ENCODE measurements at regions not wholly inside any gene's neighbourhood (a gene's known extent, or its start where the extent isn't known, plus 50 kb on each side); places are given as distances from the start of the nearest gene placed in this dataset.

DNA sequence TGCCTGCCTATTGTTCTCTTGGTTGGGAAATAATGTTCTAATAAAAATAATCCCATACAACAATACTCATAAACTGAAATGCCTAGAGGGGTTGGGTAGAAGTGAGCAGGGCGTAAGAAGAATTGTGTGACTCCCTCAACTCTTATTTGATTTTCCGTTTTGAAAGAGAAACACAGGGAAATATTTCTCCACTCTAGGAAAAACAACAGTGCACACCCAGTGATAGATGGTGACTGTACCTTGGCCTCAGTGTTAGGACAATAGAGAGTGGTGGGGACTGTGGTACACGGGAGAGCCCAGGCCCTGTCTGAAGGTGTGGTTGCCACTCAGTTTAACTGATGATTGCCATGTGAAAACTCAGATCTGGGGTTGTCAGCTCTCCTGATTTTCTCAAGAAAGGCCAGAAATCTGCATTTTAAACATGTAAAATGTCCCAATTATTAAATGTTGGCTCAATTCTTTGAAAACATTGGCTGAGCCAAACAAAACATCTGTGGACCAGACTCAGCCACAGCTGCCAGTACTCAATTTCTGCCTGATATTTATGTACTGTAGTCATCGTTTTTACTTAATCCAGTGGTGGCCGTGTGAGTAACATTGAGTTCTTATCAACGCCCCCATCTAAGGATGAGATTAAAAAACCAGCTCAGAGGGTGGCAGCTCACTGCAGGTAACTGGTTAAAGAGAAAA is 103.8 kb upstream of the ZNF618 start:
- intact Hi-C loops (cut with micrococcal nuclease), result no loop called here
- Histone ChIP-seq H3K36me3 (ENCODE audit: control insufficient read depth in 2 of 3, insufficient read depth in 3 of 3, low read length in 3 of 3) (no peaks in the 10 kb centered on the region), H3K27me3 (ENCODE audit: control insufficient read depth in 2 of 2, insufficient read depth in 2 of 2, low read length in 2 of 2) (no peaks in the 10 kb centered on the region), H3K4me3 (ENCODE audit: low read length) (no peak overlapping the region), H3K4me1 (ENCODE audit: control insufficient read depth in 2 of 2, insufficient read depth in 2 of 2, low read length in 2 of 2) (no peaks in the 10 kb centered on the region), H3K27ac (ENCODE audit: low read depth, low read length) (no peak overlapping the region), H3K9me3 (ENCODE audit: control insufficient read depth in 2 of 3, low read length in 3 of 3) (no peaks in the 10 kb centered on the region)
- Mint-ChIP-seq H3K36me3 (no peaks in the 10 kb centered on the region), H3K27ac (no peak overlapping the region), H3K27me3 (peaks cover 3 to 40% (median 25%) of the 10 kb centered on the region in 5 donors), H3K4me1 (peaks cover 0 to 2% (median 0%) of the 10 kb centered on the region in 7 donors), H3K9me3 (peaks cover 0 to 10% (median 0%) of the 10 kb centered on the region in 11 donors), H3K4me3 (no peak overlapping the region)
- ATAC-seq (no peak), DNase-seq (no peak)
- ChIA-PET POLR2A (no interaction called here), CTCF (no interaction called here)

DNA sequence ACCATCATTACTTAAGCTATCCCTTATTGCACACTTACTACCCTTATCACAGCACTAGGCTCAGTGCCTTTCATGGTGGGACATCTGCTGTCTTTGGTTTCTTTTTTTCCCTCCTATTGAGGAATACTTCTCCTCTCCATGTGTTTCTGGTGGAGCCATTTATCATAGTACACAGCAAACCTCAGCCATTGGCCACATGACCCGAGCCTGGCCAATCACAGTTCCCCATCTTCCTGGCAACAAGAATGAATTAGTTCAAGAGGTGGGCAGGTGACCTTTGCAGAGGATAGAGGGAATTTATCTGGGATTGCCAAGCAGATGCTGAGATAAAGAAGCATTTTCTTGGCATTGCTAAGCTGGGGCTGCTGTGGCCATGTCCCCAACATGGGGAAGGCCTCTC is 101.1 kb upstream of the ZNF618 start:
- CTCF ChIA-PET, result no interaction called here
- Mint-ChIP-seq H3K4me3 (no peak overlapping the region), H3K4me1 (peaks cover 0 to 2% (median 0%) of the 10 kb centered on the region in 7 donors), H3K27me3 (peaks cover 0 to 27% (median 8%) of the 10 kb centered on the region in 5 donors), H3K36me3 (no peaks in the 10 kb centered on the region), H3K9me3 (peaks cover 0 to 3% (median 0%) of the 10 kb centered on the region in 11 donors), H3K27ac (no peak overlapping the region)
- H3K27ac ChIP-seq (ENCODE audit: low read depth, low read length), result no peak overlapping the region
- no peaks in the 10 kb centered on the region for H3K36me3 ChIP-seq (ENCODE audit: control insufficient read depth in 2 of 3, insufficient read depth in 3 of 3, low read length in 3 of 3)
- no peak overlapping the region for H3K4me3 ChIP-seq (ENCODE audit: low read length)
- DNase-seq (no peak), ATAC-seq (no peak)
- intact Hi-C loops (cut with micrococcal nuclease), result no loop called here
- H3K27me3 ChIP-seq (ENCODE audit: control insufficient read depth in 2 of 2, insufficient read depth in 2 of 2, low read length in 2 of 2), result no peaks in the 10 kb centered on the region
- no peaks in the 10 kb centered on the region for H3K4me1 ChIP-seq (ENCODE audit: control insufficient read depth in 2 of 2, insufficient read depth in 2 of 2, low read length in 2 of 2)
- H3K9me3 ChIP-seq (ENCODE audit: control insufficient read depth in 2 of 3, low read length in 3 of 3), result no peaks in the 10 kb centered on the region
- POLR2A ChIA-PET, result no interaction called here

DNA sequence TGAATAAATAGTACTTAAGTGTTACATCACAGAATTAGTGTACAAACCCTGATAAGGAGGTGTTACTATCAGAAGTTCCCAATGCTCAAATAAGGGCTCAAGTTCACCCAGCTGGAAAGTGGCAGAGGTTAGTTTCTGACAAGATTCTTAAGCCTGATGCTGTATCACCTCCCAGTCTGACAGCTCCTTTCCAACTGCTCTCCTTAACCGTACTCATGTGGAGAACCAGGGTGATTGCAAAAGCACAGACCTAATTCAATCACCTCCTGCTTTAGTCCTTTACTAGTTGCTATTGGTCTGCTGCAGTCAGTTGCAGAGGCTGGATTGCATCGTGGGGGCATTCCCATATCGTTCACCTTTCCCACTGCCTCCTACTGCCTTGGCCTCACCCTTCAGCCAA is 100.4 kb upstream of the ZNF618 start:
- no peaks in the 10 kb centered on the region for H3K36me3 Mint-ChIP-seq
- no peak overlapping the region for H3K4me3 Mint-ChIP-seq
- ChIA-PET CTCF (no interaction called here), POLR2A (no interaction called here)
- ATAC-seq (no peak), DNase-seq (no peak)
- no peaks in the 10 kb centered on the region for H3K4me1 ChIP-seq (ENCODE audit: control insufficient read depth in 2 of 2, insufficient read depth in 2 of 2, low read length in 2 of 2)
- H3K36me3 ChIP-seq (ENCODE audit: control insufficient read depth in 2 of 3, insufficient read depth in 3 of 3, low read length in 3 of 3), result no peaks in the 10 kb centered on the region
- H3K4me3 ChIP-seq (ENCODE audit: low read length), result no peak overlapping the region
- peaks cover 0 to 2% (median 0%) of the 10 kb centered on the region in 7 donors for H3K4me1 Mint-ChIP-seq
- H3K27me3 Mint-ChIP-seq, result peaks cover 2 to 22% (median 6%) of the 10 kb centered on the region in 5 donors
- intact Hi-C loops (cut with micrococcal nuclease), result no loop called here
- H3K27me3 ChIP-seq (ENCODE audit: control insufficient read depth in 2 of 2, insufficient read depth in 2 of 2, low read length in 2 of 2), result no peaks in the 10 kb centered on the region
- peaks cover 0 to 3% (median 0%) of the 10 kb centered on the region in 11 donors for H3K9me3 Mint-ChIP-seq
- H3K9me3 ChIP-seq (ENCODE audit: control insufficient read depth in 2 of 3, low read length in 3 of 3), result no peaks in the 10 kb centered on the region
- no peak overlapping the region for H3K27ac Mint-ChIP-seq
- no peak overlapping the region for H3K27ac ChIP-seq (ENCODE audit: low read depth, low read length)

DNA sequence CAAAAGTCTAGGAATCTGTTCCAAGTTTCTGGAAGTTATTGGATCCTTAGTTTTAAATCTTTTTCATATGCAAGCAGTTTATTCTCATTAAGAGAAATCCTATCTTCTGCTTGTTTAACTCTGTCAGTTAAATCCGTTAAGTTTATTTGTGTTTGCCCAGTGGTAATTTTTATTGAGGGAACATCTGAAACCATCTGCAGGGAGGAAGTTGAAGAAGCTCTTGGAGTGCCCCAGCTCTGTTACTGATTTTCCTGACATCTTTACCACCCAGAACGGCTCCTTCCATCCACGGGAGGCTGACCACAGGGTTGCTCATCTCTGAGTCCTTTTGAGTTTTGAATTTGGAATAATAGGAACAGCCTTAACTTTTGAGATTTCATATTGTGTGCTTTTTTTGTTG is 99.9 kb upstream of the ZNF618 start:
- no peak overlapping the region for H3K4me3 Mint-ChIP-seq
- CTCF ChIA-PET, result no interaction called here
- DNase-seq, result no peak

DNA sequence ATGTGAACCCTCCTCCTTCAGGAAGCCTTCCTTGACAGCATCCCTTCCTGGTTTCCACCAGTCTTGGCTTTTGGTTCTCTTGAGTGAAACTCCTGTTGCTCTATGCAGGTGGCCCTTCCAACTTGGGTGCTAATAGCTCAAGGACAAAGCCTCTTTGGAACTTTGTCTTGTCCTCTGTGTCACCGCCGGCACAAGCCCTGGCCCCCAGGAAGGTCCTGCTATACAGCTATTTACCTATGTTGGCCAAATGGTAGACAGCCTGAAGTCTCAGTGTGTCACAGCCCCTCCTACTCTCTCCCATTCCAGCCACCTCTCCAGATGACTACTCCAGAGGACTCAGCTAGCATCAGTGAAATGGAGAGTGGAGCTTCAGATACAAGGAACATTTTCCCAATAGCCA is 94.7 kb upstream of the ZNF618 start:
- DNase-seq (no peak), ATAC-seq (no peak)
- intact Hi-C loops (cut with micrococcal nuclease), result no loop called here
- H3K4me1 Mint-ChIP-seq, result no peaks in the 10 kb centered on the region
- POLR2A ChIA-PET, result interaction anchor here (0.6 kb wide), 1 partner anchor 20 kb away, joined by 3 read pairs; no protein-coding TSS in a partner anchor
- peaks cover 2 to 23% (median 20%) of the 10 kb centered on the region in 5 donors for H3K27me3 Mint-ChIP-seq
- Histone ChIP-seq H3K4me3 (ENCODE audit: low read length) (no peak overlapping the region), H3K36me3 (ENCODE audit: control insufficient read depth in 2 of 3, insufficient read depth in 3 of 3, low read length in 3 of 3) (no peaks in the 10 kb centered on the region), H3K9me3 (ENCODE audit: control insufficient read depth in 2 of 3, low read length in 3 of 3) (no peaks in the 10 kb centered on the region), H3K4me1 (ENCODE audit: control insufficient read depth in 2 of 2, insufficient read depth in 2 of 2, low read length in 2 of 2) (no peaks in the 10 kb centered on the region), H3K27ac (ENCODE audit: low read depth, low read length) (no peak overlapping the region), H3K27me3 (ENCODE audit: control insufficient read depth in 2 of 2, insufficient read depth in 2 of 2, low read length in 2 of 2) (no peaks in the 10 kb centered on the region)
- peaks cover 0 to 2% (median 0%) of the 10 kb centered on the region in 11 donors for H3K9me3 Mint-ChIP-seq
- H3K27ac Mint-ChIP-seq, result no peak overlapping the region
- CTCF ChIA-PET, result interaction anchor here (1.2 kb wide), 1 partner anchor 11 kb away, joined by 3 read pairs; no protein-coding TSS in a partner anchor
- H3K36me3 Mint-ChIP-seq, result no peaks in the 10 kb centered on the region
- H3K4me3 Mint-ChIP-seq, result no peak overlapping the region

More for the DNA sequence above, 99.9 kb upstream of the ZNF618 start:
- POLR2A ChIA-PET, result no interaction called here
- H3K36me3 Mint-ChIP-seq, result no peaks in the 10 kb centered on the region
- H3K27me3 ChIP-seq (ENCODE audit: control insufficient read depth in 2 of 2, insufficient read depth in 2 of 2, low read length in 2 of 2), result no peaks in the 10 kb centered on the region
- no peaks in the 10 kb centered on the region for H3K36me3 ChIP-seq (ENCODE audit: control insufficient read depth in 2 of 3, insufficient read depth in 3 of 3, low read length in 3 of 3)
- H3K9me3 Mint-ChIP-seq, result peaks cover 0 to 3% (median 0%) of the 10 kb centered on the region in 11 donors
- H3K27ac ChIP-seq (ENCODE audit: low read depth, low read length), result no peak overlapping the region
- intact Hi-C loops (cut with micrococcal nuclease), result no loop called here
- H3K4me1 ChIP-seq (ENCODE audit: control insufficient read depth in 2 of 2, insufficient read depth in 2 of 2, low read length in 2 of 2), result no peaks in the 10 kb centered on the region
- H3K27ac Mint-ChIP-seq, result no peak overlapping the region
- ATAC-seq, result no peak
- H3K9me3 ChIP-seq (ENCODE audit: control insufficient read depth in 2 of 3, low read length in 3 of 3), result no peaks in the 10 kb centered on the region
- H3K4me3 ChIP-seq (ENCODE audit: low read length), result no peak overlapping the region
- H3K27me3 Mint-ChIP-seq, result peaks cover 3 to 17% (median 7%) of the 10 kb centered on the region in 5 donors
- H3K4me1 Mint-ChIP-seq, result peaks cover 0 to 2% (median 0%) of the 10 kb centered on the region in 7 donors

DNA sequence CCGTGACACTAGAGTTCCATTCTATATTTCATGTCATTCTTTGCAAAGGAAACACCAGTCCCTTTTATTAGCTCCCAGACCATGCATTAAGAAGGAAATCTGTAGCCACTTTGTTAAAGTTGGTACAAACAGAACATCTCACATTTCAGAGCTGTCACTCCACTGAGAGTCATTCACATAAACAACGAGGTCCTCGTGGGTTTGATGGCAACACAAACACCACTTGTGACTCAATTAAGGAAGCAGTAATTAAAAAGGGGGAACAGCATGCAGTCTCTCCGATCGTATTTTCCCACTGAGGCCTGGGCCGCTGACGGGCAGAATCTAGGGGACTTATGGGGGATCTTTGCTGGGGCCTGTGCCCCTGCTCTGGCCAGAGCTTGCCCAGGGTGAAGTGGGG is 94.2 kb upstream of the ZNF618 start:
- no peak overlapping the region for H3K4me3 ChIP-seq (ENCODE audit: low read length)
- H3K36me3 Mint-ChIP-seq, result no peaks in the 10 kb centered on the region

DNA sequence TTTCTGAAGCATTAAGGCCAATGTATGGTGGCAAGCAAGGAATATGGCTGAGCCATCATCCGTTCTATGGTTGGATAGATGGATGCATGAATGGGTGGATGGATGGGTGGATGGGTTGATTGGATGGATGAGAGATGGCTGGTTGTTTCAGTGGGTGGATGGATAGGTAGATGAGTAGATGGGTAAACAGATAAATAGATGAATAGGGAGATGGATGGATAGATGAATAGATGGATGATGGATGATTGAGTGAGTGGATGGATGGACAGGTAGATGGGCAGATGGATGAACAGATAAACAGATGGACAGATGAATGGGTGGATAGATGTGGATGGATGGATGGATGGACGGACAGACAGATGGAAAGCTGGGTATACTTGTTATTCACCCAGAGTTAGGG is 92.6 kb upstream of the ZNF618 start:
- Mint-ChIP-seq H3K27ac (no peak overlapping the region), H3K4me1 (no peaks in the 10 kb centered on the region), H3K36me3 (no peaks in the 10 kb centered on the region), H3K9me3 (peaks cover 0 to 2% (median 0%) of the 10 kb centered on the region in 11 donors), H3K27me3 (peaks cover 2 to 22% (median 16%) of the 10 kb centered on the region in 5 donors), H3K4me3 (no peak overlapping the region)
- no peak for ATAC-seq
- Histone ChIP-seq H3K27me3 (ENCODE audit: control insufficient read depth in 2 of 2, insufficient read depth in 2 of 2, low read length in 2 of 2) (no peaks in the 10 kb centered on the region), H3K36me3 (ENCODE audit: control insufficient read depth in 2 of 3, insufficient read depth in 3 of 3, low read length in 3 of 3) (no peaks in the 10 kb centered on the region), H3K27ac (ENCODE audit: low read depth, low read length) (no peak overlapping the region), H3K4me1 (ENCODE audit: control insufficient read depth in 2 of 2, insufficient read depth in 2 of 2, low read length in 2 of 2) (no peaks in the 10 kb centered on the region), H3K9me3 (ENCODE audit: control insufficient read depth in 2 of 3, low read length in 3 of 3) (no peaks in the 10 kb centered on the region), H3K4me3 (ENCODE audit: low read length) (no peak overlapping the region)
- ChIA-PET CTCF (no interaction called here), POLR2A (no interaction called here)
- no peak for DNase-seq
- intact Hi-C loops (cut with micrococcal nuclease), result no loop called here

More for the DNA sequence above, 94.2 kb upstream of the ZNF618 start:
- intact Hi-C loops (cut with micrococcal nuclease), result no loop called here
- Histone ChIP-seq H3K27me3 (ENCODE audit: control insufficient read depth in 2 of 2, insufficient read depth in 2 of 2, low read length in 2 of 2) (no peaks in the 10 kb centered on the region), H3K4me1 (ENCODE audit: control insufficient read depth in 2 of 2, insufficient read depth in 2 of 2, low read length in 2 of 2) (no peaks in the 10 kb centered on the region), H3K27ac (ENCODE audit: low read depth, low read length) (no peak overlapping the region), H3K9me3 (ENCODE audit: control insufficient read depth in 2 of 3, low read length in 3 of 3) (no peaks in the 10 kb centered on the region), H3K36me3 (ENCODE audit: control insufficient read depth in 2 of 3, insufficient read depth in 3 of 3, low read length in 3 of 3) (no peaks in the 10 kb centered on the region)
- peaks cover 0 to 2% (median 0%) of the 10 kb centered on the region in 11 donors for H3K9me3 Mint-ChIP-seq
- no peak for DNase-seq
- CTCF ChIA-PET, result interaction anchor here (1.2 kb wide), 1 partner anchor 10 kb away, joined by 3 read pairs; no protein-coding TSS in a partner anchor
- H3K4me3 Mint-ChIP-seq, result no peak overlapping the region
- H3K4me1 Mint-ChIP-seq, result no peaks in the 10 kb centered on the region
- no peak for ATAC-seq
- H3K27me3 Mint-ChIP-seq, result peaks cover 2 to 20% (median 16%) of the 10 kb centered on the region in 5 donors
- no peak overlapping the region for H3K27ac Mint-ChIP-seq
- POLR2A ChIA-PET, result interaction anchor here (0.6 kb wide), 1 partner anchor 19 kb away, joined by 3 read pairs; no protein-coding TSS in a partner anchor
